ENCODE measurements at regions not wholly inside any gene's neighbourhood (a gene's known extent, or its start where the extent isn't known, plus 50 kb on each side); places are given as distances from the start of the nearest gene placed in this dataset.

DNA sequence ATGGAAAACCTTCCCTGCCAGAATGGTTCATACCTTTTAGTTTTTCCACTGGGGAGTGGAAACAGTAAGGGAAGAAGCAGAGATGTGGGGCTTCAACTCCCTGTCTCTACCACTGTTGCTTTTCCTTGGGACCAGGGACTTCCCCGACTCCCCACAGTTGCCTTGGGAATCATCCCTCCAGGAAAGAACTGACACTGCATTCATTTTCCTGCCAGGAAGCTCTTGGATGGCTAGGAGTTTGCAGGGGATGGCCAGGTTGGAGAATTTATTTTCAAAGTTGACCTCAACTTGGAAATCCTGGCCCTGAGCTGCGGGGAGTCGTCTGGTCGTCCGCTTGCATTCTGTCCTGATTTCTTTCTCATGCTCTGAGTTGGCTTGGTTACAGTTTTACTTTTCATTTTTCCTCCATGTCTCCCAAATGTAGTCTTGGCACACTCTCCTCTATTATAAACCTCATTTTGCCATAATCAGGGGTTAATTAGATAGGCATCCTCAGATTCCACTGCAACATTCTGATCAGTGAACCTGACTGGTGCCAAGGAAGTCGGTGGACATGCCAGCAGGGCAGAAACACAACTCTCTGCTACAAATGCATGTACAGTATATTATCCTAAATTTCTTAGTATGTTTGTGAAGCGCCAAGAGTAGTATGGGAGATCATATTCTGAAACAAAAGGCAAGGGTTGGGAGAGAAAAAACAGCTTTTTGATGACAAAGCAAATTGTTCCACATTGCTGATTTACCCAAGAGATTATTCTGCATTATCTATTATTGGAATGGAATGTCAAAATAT is 220.5 kb upstream of the XYLT1 start:
- no peak overlapping the region for H3K4me3 ChIP-seq
- H3K4me1 ChIP-seq = no peaks in the 10 kb centered on the region
- no peak for DNase-seq
- TF ChIP-seq, protein P1, sequence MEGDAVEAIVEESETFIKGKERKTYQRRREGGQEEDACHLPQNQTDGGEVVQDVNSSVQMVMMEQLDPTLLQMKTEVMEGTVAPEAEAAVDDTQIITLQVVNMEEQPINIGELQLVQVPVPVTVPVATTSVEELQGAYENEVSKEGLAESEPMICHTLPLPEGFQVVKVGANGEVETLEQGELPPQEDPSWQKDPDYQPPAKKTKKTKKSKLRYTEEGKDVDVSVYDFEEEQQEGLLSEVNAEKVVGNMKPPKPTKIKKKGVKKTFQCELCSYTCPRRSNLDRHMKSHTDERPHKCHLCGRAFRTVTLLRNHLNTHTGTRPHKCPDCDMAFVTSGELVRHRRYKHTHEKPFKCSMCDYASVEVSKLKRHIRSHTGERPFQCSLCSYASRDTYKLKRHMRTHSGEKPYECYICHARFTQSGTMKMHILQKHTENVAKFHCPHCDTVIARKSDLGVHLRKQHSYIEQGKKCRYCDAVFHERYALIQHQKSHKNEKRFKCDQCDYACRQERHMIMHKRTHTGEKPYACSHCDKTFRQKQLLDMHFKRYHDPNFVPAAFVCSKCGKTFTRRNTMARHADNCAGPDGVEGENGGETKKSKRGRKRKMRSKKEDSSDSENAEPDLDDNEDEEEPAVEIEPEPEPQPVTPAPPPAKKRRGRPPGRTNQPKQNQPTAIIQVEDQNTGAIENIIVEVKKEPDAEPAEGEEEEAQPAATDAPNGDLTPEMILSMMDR (IDR thresholded peaks at IDR 0.05) = no peak
- ATAC-seq = no peak
- H3K36me3 ChIP-seq = no peaks in the 10 kb centered on the region
- no peak overlapping the region for H3K27ac ChIP-seq
- H3K9me3 ChIP-seq = no peaks in the 10 kb centered on the region
- intact Hi-C loops (cut with DNase I) = no loop called here
- peaks cover 4% of the 10 kb centered on the region for H3K27me3 ChIP-seq (ENCODE audit: low read depth)

DNA sequence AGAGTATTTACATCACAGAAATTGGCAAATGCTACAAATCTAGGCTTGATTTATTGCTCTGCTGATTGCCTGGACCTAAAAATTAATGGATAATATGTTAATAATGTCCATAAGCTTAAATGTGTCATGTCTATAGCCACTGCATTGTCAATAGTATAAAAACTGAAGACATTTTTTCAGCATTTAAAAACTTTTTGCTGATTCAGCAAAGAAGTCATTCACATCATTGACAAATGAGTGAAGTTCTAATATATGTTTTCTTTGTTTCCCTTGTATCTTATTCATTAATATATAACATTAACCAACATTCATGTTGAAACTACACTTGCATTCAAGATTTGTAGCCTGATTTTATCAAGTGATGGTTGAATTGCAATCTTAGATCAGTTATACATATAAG is 214.7 kb upstream of the XYLT1 start:
- TF ChIP-seq, protein P1 (IDR thresholded peaks at IDR 0.05) = no peak
- intact Hi-C loops (cut with DNase I) = no loop called here

DNA sequence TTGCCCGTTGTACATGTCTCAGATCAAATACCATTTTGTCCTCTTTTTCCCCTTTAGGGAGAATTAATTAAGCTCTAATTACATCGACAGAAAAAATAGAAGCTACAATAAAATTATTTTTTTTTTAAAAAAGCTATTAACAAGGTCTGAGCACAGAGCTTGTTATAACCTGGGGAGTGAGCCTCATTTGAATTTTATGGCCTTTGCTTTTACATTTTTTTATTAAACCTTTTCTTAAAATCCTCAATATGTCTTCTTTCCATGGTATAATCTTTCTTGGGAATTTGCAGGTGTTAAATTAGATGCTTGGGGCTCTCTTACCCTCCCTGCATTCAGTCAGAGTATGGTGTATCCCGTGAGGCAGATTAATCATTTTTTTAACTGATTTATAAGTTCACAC is 212.5 kb upstream of the XYLT1 start:
- no peaks in the 10 kb centered on the region for H3K4me1 ChIP-seq
- no peaks in the 10 kb centered on the region for H3K36me3 ChIP-seq
- no peak for ATAC-seq
- TF ChIP-seq, protein P1 (IDR thresholded peaks at IDR 0.05) = no peak
- H3K4me3 ChIP-seq = no peak overlapping the region
- intact Hi-C loops (cut with DNase I) = no loop called here
- no peaks in the 10 kb centered on the region for H3K9me3 ChIP-seq
- H3K27me3 ChIP-seq (ENCODE audit: low read depth) = no peaks in the 10 kb centered on the region
- H3K27ac ChIP-seq = no peak overlapping the region
- DNase-seq = no peak

More for the DNA sequence above, 214.7 kb upstream of the XYLT1 start:
- H3K9me3 ChIP-seq = no peaks in the 10 kb centered on the region
- ATAC-seq = no peak
- no peak overlapping the region for H3K27ac ChIP-seq
- DNase-seq = no peak
- no peaks in the 10 kb centered on the region for H3K27me3 ChIP-seq (ENCODE audit: low read depth)
- no peaks in the 10 kb centered on the region for H3K4me1 ChIP-seq
- no peaks in the 10 kb centered on the region for H3K36me3 ChIP-seq
- H3K4me3 ChIP-seq = no peak overlapping the region

DNA sequence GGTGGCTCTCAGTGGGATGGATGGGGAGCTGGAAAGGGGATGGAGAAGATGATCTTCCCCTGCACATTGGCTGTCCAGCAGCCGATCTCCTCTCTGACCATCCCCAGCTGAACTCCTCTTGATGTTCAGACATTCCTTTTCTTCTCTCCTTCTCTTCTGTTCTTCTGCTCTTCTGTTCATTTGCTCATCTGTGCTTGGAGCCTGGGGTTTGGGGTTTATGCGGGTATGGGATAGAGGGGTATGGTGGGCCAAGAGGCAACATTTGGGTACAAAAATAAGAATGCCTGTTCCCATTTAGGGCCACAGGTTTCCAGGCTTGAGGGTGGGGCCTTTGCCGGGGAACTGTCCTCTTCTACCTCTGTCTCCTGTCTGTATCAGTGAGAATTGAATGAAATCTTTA is 205.4 kb upstream of the XYLT1 start:
- intact Hi-C loops (cut with DNase I) = no loop called here
- Histone ChIP-seq H3K27ac (no peak overlapping the region), H3K4me1 (no peaks in the 10 kb centered on the region), H3K9me3 (no peaks in the 10 kb centered on the region), H3K27me3 (ENCODE audit: low read depth) (no peaks in the 10 kb centered on the region), H3K4me3 (no peak overlapping the region), H3K36me3 (no peaks in the 10 kb centered on the region)
- ATAC-seq (no peak), DNase-seq (no peak)
- TF ChIP-seq, protein P1 (IDR thresholded peaks at IDR 0.05) = no peak

DNA sequence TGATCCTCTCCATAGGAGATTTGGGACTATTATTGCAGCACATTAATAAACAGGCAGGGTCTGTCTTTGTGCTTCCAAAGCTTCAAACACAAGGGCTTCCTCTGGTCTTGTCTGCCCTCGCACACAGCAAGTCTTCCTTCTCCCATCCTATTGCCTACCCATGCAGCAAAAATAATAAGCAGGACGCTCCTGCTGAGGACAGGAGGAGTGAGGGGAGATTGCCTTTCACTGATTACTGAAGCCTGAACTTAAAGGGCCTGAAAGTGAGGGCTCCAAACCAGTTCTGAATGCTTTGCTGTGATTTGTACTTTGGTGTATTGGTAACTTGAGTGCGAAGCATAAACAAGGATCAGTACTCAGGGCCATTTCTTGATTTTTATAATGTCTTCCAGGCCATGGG is 197.6 kb upstream of the XYLT1 start:
- H3K4me3 ChIP-seq = no peak overlapping the region
- intact Hi-C loops (cut with DNase I) = no loop called here
- H3K9me3 ChIP-seq = no peaks in the 10 kb centered on the region
- H3K27me3 ChIP-seq (ENCODE audit: low read depth) = no peaks in the 10 kb centered on the region
- no peaks in the 10 kb centered on the region for H3K4me1 ChIP-seq
- H3K36me3 ChIP-seq = no peaks in the 10 kb centered on the region
- TF ChIP-seq, protein P1 (IDR thresholded peaks at IDR 0.05) = no peak
- H3K27ac ChIP-seq = no peak overlapping the region
- DNase-seq (no peak), ATAC-seq (no peak)
